Lower lobe of right lung (tissue), 2 donors: ENCODE measurements at regions not wholly inside any gene's neighbourhood (a gene's known extent, or its start where the extent isn't known, plus 50 kb on each side); places are given as distances from the start of the nearest gene placed in this dataset.

ENCODE experiments used
- ATAC-seq, 2 donors: fragments of 200-7000 bp; cut with Tn5 transposase; one replicate each; pipeline ENCODE4 v1.9.1; 2020 to 2022; ENCODE audit warnings: mild to moderate bottlenecking in 2 of 2, moderate library complexity in 2 of 2
- DNase-seq: peaks from one replicate; pipeline ENCODE4 v3.0.0-alpha.2; 2020
- H3K27ac ChIP-seq: fragments of 200-600 bp; one replicate; pipeline ENCODE4 v1.8.0; 2022
- H3K27me3 ChIP-seq: fragments of 200-600 bp; one replicate; pipeline ENCODE4 v1.8.0; 2022; ENCODE audit warnings: low read depth
- H3K36me3 ChIP-seq: fragments of 200-600 bp; one replicate; pipeline ENCODE4 v1.8.0; 2022; ENCODE audit warnings: mild to moderate bottlenecking
- H3K4me1 ChIP-seq: fragments of 200-600 bp; one replicate; pipeline ENCODE4 v1.8.0; 2022
- H3K4me3 ChIP-seq: fragments of 200-600 bp; one replicate; pipeline ENCODE4 v1.8.0; 2022; ENCODE audit warnings: mild to moderate bottlenecking
- H3K9me3 ChIP-seq: fragments of 200-600 bp; one replicate; pipeline ENCODE4 v1.8.0; 2022
- CTCF ChIP-seq: fragments of 200-600 bp; IDR thresholded peaks from one replicate; pipeline ENCODE4 v1.8.0; 2022; ENCODE audit warnings: antibody characterized with exemption, mild to moderate bottlenecking
- intact Hi-C: fragments of 100-400 bp; cut with DNase I; formaldehyde crosslinking; loops from one replicate; pipeline ENCODE4 v1.11.0; 2022
- donor health status: DM: no; HTN: yes; CAD: no; lungs with severe emphysema.

GRCh38 chr20:4445784-4446183, 196.7 kb upstream of the ADRA1D start:
- no peak overlapping the region for H3K27ac ChIP-seq
- H3K36me3 ChIP-seq = no peaks in the 10 kb centered on the region
- TF ChIP-seq CTCF = no peak
- DNase-seq (no peak), ATAC-seq (no peak)
- no peaks in the 10 kb centered on the region for H3K9me3 ChIP-seq
- H3K4me1 ChIP-seq = peaks cover 6% of the 10 kb centered on the region
- H3K27me3 ChIP-seq = no peaks in the 10 kb centered on the region
- intact Hi-C loops = no loop called here
- no peak overlapping the region for H3K4me3 ChIP-seq

GRCh38 chr20:4445331-4445730, 196.2 kb upstream of the ADRA1D start:
- DNase-seq (no peak), ATAC-seq (no peak)
- peaks cover 6% of the 10 kb centered on the region for H3K4me1 ChIP-seq
- no peaks in the 10 kb centered on the region for H3K27me3 ChIP-seq
- intact Hi-C loops = no loop called here
- no peaks in the 10 kb centered on the region for H3K9me3 ChIP-seq
- no peak for TF ChIP-seq CTCF
- H3K36me3 ChIP-seq = no peaks in the 10 kb centered on the region
- no peak overlapping the region for H3K27ac ChIP-seq
- H3K4me3 ChIP-seq = no peak overlapping the region

- H3K9me3 ChIP-seq = no peaks in the 10 kb centered on the region
- no peaks in the 10 kb centered on the region for H3K36me3 ChIP-seq
- H3K27me3 ChIP-seq = peaks cover 3% of the 10 kb centered on the region
- no peak for ATAC-seq
- intact Hi-C loops = no loop called here
- no peak overlapping the region for H3K27ac ChIP-seq
- TF ChIP-seq CTCF = no peak
- no peak overlapping the region for H3K4me3 ChIP-seq
- DNase-seq = no peak
- H3K4me1 ChIP-seq = no peaks in the 10 kb centered on the region
These were observed 195.3 kb upstream of the ADRA1D start for GRCh38 chr20:4444404-4444803.

GRCh38 chr20:4443016-4443415, 193.9 kb upstream of the ADRA1D start:
- TF ChIP-seq CTCF = no peak
- Histone ChIP-seq H3K9me3 (no peaks in the 10 kb centered on the region), H3K4me3 (no peak overlapping the region), H3K27ac (no peak overlapping the region), H3K27me3 (peaks cover 7% of the 10 kb centered on the region), H3K4me1 (no peaks in the 10 kb centered on the region), H3K36me3 (no peaks in the 10 kb centered on the region)
- no peak for DNase-seq
- no peak for ATAC-seq
- intact Hi-C loops = no loop called here

DNA sequence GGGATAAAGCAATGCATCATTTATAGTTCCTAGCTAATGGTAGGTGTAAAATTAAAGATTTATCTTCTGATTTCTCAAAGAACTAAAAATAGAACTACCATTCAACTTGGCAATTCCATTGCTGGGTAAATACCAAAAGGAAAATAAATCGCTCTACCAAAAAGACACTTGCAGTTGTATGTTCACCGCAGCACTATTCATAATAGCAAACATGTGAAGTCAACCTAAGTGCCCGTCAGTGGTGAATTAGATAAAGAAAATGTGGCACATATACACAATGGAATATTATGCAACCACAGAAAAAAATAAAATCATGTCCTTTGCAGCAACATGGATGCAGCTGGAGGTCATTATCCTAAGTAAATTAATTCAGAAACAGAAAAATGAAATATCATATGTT, 192.8 kb upstream of the ADRA1D start:
- intact Hi-C loops = no loop called here
- no peak for TF ChIP-seq CTCF
- no peaks in the 10 kb centered on the region for H3K4me1 ChIP-seq
- peaks cover 7% of the 10 kb centered on the region for H3K27me3 ChIP-seq
- no peak for DNase-seq
- no peaks in the 10 kb centered on the region for H3K36me3 ChIP-seq
- no peak for ATAC-seq
- H3K27ac ChIP-seq = no peak overlapping the region
- H3K9me3 ChIP-seq = no peaks in the 10 kb centered on the region
- no peak overlapping the region for H3K4me3 ChIP-seq

DNA sequence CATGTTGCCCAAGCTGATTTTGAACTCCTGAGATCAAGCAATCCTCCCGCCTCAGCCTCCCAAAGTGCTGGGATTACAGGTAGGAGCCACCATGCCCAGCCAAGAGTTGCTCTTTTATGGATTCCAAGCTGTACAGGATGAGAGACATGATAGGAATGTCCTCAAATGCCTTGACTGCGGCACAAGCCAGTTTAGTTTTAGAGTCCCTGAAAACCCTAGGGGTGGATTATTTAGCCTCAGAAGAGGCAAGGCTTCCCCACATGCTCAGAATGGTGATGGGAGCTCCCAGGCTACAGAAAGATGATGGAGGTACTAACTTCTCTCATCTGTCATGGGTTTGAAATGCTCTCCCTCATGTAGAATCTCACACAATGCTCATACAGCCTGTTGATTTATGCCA, 192.1 kb upstream of the ADRA1D start:
- Histone ChIP-seq H3K27me3 (peaks cover 7% of the 10 kb centered on the region), H3K4me1 (no peaks in the 10 kb centered on the region), H3K27ac (no peak overlapping the region), H3K36me3 (no peaks in the 10 kb centered on the region), H3K9me3 (no peaks in the 10 kb centered on the region), H3K4me3 (no peak overlapping the region)
- ATAC-seq (no peak), DNase-seq (no peak)
- no peak for TF ChIP-seq CTCF
- intact Hi-C loops = no loop called here
